GM18499 (cell line): ENCODE measurements at regions not wholly inside any gene's neighbourhood (a gene's known extent, or its start where the extent isn't known, plus 50 kb on each side); places are given as distances from the start of the nearest gene placed in this dataset.
A peak's percentile ranks its signal among the peaks of the same experiment; 100 is the strongest.

Experiments
- ATAC-seq: cut with Tn5 transposase; IDR thresholded peaks from one replicate; pipeline ENCODE4 v1.9.1; 2021; ENCODE audit warnings: moderate number of reproducible peaks; ENCODE audit not compliant: insufficient read depth, unreplicated experiment

- no peak for ATAC-seq
These were observed 358.4 kb upstream of the SALL3 start for GRCh38 chr18:78621141-78621755.

- no peak for ATAC-seq
These were observed 357.2 kb upstream of the SALL3 start for GRCh38 chr18:78622251-78622906.

GRCh38 chr18:78622907-78623541, 356.6 kb upstream of the SALL3 start:
- ATAC-seq = no peak

GRCh38 chr18:78624646-78625279, 354.9 kb upstream of the SALL3 start:
- no peak for ATAC-seq

GRCh38 chr18:78625847-78626246, 353.8 kb upstream of the SALL3 start:
- ATAC-seq = peak; percentile 81

DNA sequence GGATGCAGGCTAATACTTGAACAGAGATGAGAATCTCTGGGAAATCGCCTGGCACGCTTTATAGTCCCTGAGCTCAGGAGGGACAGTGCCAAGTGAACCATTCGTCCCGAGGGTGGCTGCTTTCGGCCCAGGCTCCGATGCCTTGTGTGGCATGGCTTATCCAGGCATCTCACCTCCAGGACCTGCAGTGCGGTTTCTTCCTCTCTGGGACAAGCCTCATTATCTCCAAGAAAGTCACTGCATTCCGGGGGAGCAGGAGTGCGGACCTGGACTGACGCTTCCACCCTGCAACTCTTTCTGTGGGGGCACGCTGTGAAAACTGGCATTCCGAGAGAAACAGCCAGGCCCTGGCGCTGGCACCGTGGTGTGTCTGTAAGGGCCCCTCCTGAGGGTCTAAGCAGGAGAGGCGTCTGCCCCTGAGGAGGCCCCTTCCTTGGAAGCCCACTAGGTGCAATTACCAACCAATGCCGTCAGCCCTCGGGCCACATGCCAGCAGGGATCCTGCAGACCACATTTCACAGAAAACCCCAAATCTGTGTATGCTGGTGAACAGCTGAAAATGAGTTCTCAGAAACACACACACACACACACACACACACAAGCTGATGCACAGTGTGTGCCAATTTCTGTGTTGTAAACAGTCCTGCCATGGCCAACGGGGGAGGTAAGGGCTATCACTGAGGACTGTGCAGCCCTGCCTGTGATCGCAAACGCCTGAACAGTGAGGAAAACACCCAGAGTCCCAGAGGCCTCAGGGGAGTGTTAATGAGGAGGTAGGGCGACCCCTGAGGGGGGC, 351.9 kb upstream of the SALL3 start:
- no peak for ATAC-seq

DNA sequence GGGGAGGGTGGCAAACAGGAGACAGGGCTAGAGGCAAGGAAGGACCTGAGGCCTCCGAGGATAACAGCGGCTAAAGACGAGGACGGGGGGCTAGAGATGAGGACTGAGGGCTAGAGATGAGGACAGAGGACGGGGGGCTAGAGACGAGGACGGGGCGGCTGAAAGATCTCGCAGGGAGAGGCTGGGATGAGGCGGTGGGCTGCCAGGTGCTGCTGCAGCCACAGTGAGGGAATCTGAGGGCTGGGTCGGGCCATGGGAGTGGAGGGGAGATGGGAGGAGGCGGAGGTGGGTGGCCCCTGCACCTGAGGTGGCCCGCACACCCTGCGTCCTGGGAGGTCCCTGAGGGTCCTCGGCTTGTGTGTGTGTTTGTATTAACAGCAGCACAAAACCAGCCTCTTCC, 350.2 kb upstream of the SALL3 start:
- ATAC-seq = no peak

- ATAC-seq = no peak
These were observed 349.3 kb upstream of the SALL3 start for GRCh38 chr18:78630356-78630755.

DNA sequence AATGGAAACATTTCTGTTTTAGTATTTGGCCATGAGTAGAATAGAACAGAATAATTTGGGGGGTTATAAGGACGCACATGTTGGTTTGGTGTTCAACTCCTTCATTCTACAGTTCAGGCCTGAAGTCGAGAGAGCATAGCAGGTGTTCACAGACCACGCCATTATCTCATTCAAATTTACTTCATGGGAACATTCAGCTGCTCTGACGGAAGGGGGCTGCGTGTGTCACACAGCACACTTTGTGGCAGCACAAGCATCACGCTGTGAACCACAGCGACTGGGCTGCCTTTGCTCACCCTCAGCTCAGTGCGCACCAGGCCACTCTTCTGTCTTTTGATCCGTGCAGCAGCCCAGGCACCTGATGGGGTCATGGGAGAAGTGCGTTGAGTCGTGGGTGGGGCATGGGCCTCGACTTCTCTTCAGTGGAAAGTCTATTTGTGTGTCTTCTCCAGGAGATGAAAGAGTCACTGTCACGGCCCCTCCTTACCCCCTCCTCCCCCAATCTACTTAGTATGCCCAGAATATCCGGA, 348.6 kb upstream of the SALL3 start:
- ATAC-seq = no peak

- no peak for ATAC-seq
These were observed 347.5 kb upstream of the SALL3 start for GRCh38 chr18:78632111-78632541.

DNA sequence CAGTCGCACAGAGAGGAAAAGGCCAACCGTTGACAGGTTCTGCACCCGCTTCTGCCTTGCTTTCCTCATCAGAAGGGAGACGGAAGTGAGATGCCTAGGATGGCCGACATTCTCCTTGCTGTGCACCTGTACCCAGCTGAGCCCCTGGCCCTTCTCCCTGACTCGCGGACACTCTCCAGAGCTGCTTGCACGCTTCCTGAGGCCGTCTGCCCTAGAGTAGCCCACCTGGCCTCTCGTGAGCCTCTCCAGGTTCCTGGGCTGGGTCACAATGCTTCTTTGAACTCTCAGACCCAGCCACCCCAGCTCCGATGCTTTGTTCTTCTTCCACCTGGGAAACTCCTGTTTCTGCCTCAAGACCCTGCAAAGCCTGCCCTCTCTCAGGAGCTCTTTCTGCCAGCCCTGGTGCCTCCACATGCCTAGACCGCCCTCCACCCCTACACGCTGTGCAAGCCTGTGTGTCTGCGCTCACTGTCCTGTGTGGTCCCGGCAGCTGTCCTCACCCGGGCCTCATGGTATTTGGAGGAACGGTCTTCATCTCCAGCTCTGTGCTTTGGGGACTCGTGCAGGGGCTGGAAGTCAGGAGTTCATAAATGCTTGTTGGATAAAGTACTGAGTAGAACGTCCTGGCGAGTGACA, 345.4 kb upstream of the SALL3 start:
- no peak for ATAC-seq

GRCh38 chr18:78635093-78635800, 344.4 kb upstream of the SALL3 start:
- ATAC-seq = no peak

- no peak for ATAC-seq
These were observed 343.4 kb upstream of the SALL3 start for GRCh38 chr18:78636260-78636659.

- ATAC-seq = no peak
These were observed 341.9 kb upstream of the SALL3 start for GRCh38 chr18:78637442-78638402.

DNA sequence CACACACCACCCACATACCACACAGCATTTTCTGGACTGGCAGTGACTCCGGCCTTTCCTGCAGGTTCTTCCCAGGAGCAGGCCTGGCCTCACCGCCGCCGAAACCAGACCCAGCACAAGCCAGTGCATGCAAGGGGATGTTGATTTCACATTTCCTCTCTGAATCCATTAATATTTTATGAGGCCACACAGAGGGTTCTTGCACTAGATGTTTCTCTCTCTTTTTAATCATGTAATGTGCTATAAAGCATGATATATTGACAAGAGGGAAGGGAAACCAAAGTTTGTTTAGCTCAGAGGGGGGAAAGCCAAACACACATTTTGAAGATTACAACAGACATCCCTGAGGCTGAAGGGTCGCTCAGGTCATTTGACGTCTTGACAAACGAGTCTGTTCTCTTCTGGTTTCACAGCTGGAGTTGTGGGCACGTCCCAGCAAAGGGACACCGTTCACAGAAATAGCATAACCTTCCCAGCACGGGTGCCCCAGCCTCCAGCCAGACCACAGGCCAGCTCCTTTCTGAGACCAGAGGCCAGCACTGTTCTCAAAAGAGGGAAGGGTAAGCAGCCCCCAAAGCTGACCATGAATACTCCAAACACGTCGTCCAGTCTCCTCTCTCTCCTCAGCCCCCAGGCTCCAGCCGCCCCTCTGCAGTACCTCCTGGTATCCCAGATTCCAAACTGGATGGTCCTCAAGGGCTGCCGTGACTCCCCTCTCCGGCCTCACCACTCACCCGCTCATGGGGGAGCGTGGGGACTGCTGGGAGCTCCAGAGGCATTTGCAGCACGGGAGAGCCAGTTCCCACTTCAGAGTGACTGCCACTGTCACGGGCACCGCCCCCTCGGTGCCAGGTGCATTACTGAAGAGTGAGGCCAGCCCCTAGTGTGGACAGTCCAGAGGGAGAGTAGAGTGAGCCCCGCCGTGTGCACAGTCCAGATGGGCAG, 340.3 kb upstream of the SALL3 start:
- ATAC-seq = no peak

GRCh38 chr18:78640246-78640995, 339.2 kb upstream of the SALL3 start:
- no peak for ATAC-seq
